ENCODE measurements at regions not wholly inside any gene's neighbourhood (a gene's known extent, or its start where the extent isn't known, plus 50 kb on each side); places are given as distances from the start of the nearest gene placed in this dataset.

DNA sequence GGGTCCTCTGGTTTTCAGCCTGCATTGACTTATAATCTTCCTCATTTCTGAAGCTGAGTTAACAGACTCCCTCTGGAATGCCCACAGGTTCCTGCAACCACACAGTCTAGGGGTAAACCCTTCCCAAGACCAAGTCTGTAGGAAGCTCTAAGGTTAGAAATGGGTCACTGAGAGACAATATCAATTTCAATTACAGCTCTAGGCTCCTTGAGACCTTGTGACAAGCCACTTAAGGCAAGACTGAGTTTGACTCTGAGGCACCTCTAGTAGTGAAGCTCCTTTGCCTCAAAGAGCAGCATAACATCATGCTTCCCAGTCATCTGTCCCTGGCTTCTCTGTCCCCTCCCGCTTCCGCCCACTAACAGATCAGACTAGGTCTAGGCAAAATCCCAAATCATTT lies 333.2 kb upstream of the JARID2 start:
- DNase-seq (no peak), ATAC-seq (no peak)
- Mint-ChIP-seq H3K36me3 (ENCODE audit: low read depth) (no peaks in the 10 kb centered on the region), H3K4me3 (no peak overlapping the region), H3K27me3 (no peaks in the 10 kb centered on the region), H3K4me1 (peaks cover 16% of the 10 kb centered on the region), H3K27ac (no peak overlapping the region)
- no peaks in the 10 kb centered on the region for H3K9me3 ChIP-seq (ENCODE audit: control insufficient read depth, low read length, poor library complexity, severe bottlenecking)

DNA sequence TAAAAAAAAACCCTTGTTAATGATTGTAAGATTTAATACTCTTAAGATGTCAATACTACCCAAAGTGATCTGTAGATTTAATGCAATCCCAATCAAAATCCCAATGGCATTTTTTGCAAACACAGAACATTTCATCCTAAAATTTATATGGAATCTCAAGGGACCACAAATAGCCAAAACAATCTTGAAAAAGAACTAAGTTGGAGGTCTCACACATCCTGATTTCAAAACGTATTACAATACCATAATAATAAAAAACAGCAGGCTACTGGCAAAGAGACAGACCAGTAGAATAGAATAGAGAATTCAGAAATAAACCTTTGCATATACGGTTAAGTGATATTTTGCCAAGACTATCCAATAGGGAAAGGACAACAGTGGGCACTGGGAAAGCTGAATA lies 331.9 kb upstream of the JARID2 start:
- no peak overlapping the region for H3K4me3 Mint-ChIP-seq
- no peak overlapping the region for H3K27ac Mint-ChIP-seq
- ATAC-seq, result no peak
- H3K9me3 ChIP-seq (ENCODE audit: control insufficient read depth, low read length, poor library complexity, severe bottlenecking), result no peaks in the 10 kb centered on the region
- H3K27me3 Mint-ChIP-seq, result no peaks in the 10 kb centered on the region
- no peaks in the 10 kb centered on the region for H3K36me3 Mint-ChIP-seq (ENCODE audit: low read depth)
- H3K4me1 Mint-ChIP-seq, result peaks cover 16% of the 10 kb centered on the region
- no peak for DNase-seq

DNA sequence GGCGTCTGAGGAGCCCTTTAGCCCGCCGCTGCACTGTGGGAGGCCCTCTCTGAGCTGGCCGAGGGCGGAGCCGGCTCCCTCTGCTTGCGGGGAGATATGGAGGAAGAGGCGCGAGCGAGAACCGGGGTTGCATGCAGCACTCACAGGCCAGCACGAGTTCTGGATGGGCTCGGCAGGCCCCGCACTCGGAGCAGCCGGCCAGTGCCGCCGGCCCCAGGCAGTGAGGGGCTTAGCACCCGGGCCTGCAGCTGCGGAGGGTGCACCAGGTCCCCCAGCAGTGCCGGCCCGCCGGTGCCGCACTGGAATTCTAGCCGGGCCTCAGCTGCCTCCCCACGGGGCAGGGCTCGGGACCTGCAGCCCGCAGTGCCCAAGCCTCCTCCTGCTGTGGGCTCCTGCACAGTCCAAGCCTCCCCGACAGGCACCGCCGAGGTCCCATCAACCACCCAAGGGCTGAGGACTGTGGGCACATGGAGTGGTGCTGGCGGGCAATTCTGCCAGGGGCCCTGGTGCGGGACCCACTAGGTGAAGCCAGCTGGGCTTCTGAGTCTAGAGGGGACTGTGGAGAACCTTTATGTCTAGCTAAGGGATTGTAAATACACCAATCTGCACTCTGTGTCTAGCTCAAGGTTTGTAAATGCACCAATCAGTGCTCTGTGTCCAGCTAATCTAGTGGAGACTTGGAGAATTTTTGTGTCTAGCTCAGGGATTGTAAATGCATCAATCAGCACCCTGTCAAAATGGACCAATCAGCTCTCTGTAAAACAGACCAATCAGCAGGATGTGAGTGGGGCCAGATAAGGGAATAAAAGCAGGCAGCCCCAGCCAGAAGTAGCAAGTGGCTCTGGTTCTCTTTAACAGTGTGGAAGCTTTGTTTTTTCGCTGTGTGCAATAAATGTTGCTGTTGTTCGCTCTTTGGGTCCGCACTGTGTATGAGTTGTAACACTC lies 329.7 kb upstream of the JARID2 start:
- ATAC-seq, result no peak

DNA sequence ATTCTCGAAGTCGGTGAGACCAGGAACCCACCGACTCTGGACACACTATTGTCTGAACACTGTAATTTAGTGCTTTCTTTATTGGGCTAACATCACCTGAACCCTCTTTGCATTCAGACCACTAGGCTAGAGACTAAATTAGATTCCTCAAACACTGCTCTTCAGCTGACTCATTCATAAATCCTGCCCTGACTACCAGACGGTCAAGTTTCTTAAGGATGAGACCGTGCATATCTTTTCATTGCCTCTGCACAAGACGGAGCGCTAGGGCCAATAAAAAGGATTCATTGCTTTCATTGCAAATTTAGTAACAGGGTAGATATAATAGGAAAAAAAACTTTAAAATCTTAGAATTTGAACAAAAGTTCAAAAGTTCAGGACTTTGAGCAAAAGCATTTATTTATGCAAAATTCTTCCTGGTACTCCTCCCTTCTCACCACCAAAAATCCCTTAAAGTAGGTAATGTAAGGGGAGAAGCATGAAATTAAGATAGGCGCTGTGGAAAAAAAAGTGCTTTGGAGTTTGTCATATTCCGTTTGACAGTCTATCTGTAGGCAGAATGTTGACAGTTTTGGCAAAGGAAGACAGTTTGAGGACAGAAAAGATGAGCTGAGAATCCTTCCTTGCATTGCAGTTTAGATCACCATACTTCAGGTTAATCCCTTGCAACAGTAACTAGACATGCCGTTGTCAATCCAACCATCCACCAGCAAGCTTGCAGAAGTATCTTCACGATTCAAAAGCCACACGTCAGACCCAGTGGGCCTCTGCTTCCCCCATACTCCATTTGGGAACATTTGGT lies 328.6 kb upstream of the JARID2 start:
- ATAC-seq (no peak), DNase-seq (no peak)
- Mint-ChIP-seq H3K4me1 (no peaks in the 10 kb centered on the region), H3K27ac (no peak overlapping the region), H3K4me3 (no peak overlapping the region), H3K27me3 (no peaks in the 10 kb centered on the region), H3K36me3 (ENCODE audit: low read depth) (no peaks in the 10 kb centered on the region)
- no peaks in the 10 kb centered on the region for H3K9me3 ChIP-seq (ENCODE audit: control insufficient read depth, low read length, poor library complexity, severe bottlenecking)

More for the DNA sequence above, 329.7 kb upstream of the JARID2 start:
- no peaks in the 10 kb centered on the region for H3K9me3 ChIP-seq (ENCODE audit: control insufficient read depth, low read length, poor library complexity, severe bottlenecking)
- no peaks in the 10 kb centered on the region for H3K36me3 Mint-ChIP-seq (ENCODE audit: low read depth)
- no peak overlapping the region for H3K4me3 Mint-ChIP-seq
- peaks cover 6% of the 10 kb centered on the region for H3K4me1 Mint-ChIP-seq
- no peak for DNase-seq
- no peak overlapping the region for H3K27ac Mint-ChIP-seq
- no peaks in the 10 kb centered on the region for H3K27me3 Mint-ChIP-seq

DNA sequence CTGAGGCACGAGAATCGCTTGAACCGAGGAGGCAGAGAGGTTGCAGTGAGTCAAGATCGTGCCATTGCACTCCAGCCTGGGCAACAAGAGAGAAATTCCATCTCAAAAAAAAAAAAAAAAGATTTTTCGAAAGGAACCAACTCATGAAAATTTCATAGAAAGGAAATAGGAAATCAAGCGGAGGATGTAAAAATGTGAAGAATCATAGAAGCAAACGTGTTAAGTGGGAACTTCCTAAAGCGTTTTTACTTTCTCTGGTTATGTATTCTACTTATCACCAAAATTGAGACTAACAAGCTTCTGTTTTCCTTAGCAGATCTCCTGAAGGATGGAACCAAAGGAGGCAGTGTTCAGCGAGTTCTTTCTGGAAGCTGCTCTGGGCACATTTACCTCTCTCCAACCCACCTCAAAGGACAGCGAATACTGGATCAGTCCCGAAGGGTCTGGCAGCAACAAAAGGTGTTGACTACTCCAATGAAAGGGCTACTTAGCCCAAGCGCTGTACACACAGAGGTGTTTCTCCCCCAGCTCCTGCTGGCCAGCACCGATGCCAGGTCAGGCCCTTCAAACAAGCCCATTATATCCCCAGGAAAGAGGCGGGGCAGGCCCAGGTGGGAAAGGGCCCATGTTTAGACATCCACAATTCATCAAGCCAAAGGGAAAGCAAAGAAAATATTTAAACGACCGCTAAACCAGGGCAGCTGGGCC lies 327.5 kb upstream of the JARID2 start:
- no peaks in the 10 kb centered on the region for H3K27me3 Mint-ChIP-seq

GRCh38 chr6:14919038-14919670 lies 326.7 kb upstream of the JARID2 start:
- Mint-ChIP-seq H3K27ac (no peak overlapping the region), H3K36me3 (ENCODE audit: low read depth) (no peaks in the 10 kb centered on the region), H3K4me1 (no peaks in the 10 kb centered on the region), H3K4me3 (no peak overlapping the region), H3K27me3 (no peaks in the 10 kb centered on the region)
- no peaks in the 10 kb centered on the region for H3K9me3 ChIP-seq (ENCODE audit: control insufficient read depth, low read length, poor library complexity, severe bottlenecking)
- no peak for ATAC-seq
- DNase-seq, result no peak

More for the DNA sequence above, 327.5 kb upstream of the JARID2 start:
- DNase-seq (no peak), ATAC-seq (no peak)
- H3K9me3 ChIP-seq (ENCODE audit: control insufficient read depth, low read length, poor library complexity, severe bottlenecking), result no peaks in the 10 kb centered on the region
- Mint-ChIP-seq H3K27ac (no peak overlapping the region), H3K36me3 (ENCODE audit: low read depth) (no peaks in the 10 kb centered on the region), H3K4me3 (no peak overlapping the region), H3K4me1 (no peaks in the 10 kb centered on the region)

- peak overlapping the region; percentile 19 for H3K27ac Mint-ChIP-seq
- DNase-seq (no peak), ATAC-seq (no peak)
- no peaks in the 10 kb centered on the region for H3K27me3 Mint-ChIP-seq
- no peaks in the 10 kb centered on the region for H3K36me3 Mint-ChIP-seq (ENCODE audit: low read depth)
- no peak overlapping the region for H3K4me3 Mint-ChIP-seq
- H3K4me1 Mint-ChIP-seq, result no peaks in the 10 kb centered on the region
- H3K9me3 ChIP-seq (ENCODE audit: control insufficient read depth, low read length, poor library complexity, severe bottlenecking), result no peaks in the 10 kb centered on the region
These were observed 325.6 kb upstream of the JARID2 start for GRCh38 chr6:14920276-14920675.

GRCh38 chr6:14921170-14921569 lies 324.7 kb upstream of the JARID2 start:
- Mint-ChIP-seq H3K4me1 (no peaks in the 10 kb centered on the region), H3K36me3 (ENCODE audit: low read depth) (no peaks in the 10 kb centered on the region), H3K27ac (no peak overlapping the region), H3K4me3 (no peak overlapping the region), H3K27me3 (no peaks in the 10 kb centered on the region)
- H3K9me3 ChIP-seq (ENCODE audit: control insufficient read depth, low read length, poor library complexity, severe bottlenecking), result no peaks in the 10 kb centered on the region
- DNase-seq (no peak), ATAC-seq (no peak)

- H3K4me1 Mint-ChIP-seq, result no peaks in the 10 kb centered on the region
- DNase-seq, result no peak
- no peak overlapping the region for H3K4me3 Mint-ChIP-seq
- no peaks in the 10 kb centered on the region for H3K9me3 ChIP-seq (ENCODE audit: control insufficient read depth, low read length, poor library complexity, severe bottlenecking)
- H3K27me3 Mint-ChIP-seq, result no peaks in the 10 kb centered on the region
- H3K27ac Mint-ChIP-seq, result no peak overlapping the region
- no peak for ATAC-seq
- no peaks in the 10 kb centered on the region for H3K36me3 Mint-ChIP-seq (ENCODE audit: low read depth)
These were observed 323.8 kb upstream of the JARID2 start for GRCh38 chr6:14921878-14922671.

GRCh38 chr6:14922706-14923460 lies 323.0 kb upstream of the JARID2 start:
- no peaks in the 10 kb centered on the region for H3K36me3 Mint-ChIP-seq (ENCODE audit: low read depth)
- H3K27me3 Mint-ChIP-seq, result no peaks in the 10 kb centered on the region
- no peaks in the 10 kb centered on the region for H3K9me3 ChIP-seq (ENCODE audit: control insufficient read depth, low read length, poor library complexity, severe bottlenecking)
- H3K4me1 Mint-ChIP-seq, result no peaks in the 10 kb centered on the region
- DNase-seq (no peak), ATAC-seq (no peak)
- H3K4me3 Mint-ChIP-seq, result no peak overlapping the region
- no peak overlapping the region for H3K27ac Mint-ChIP-seq

DNA sequence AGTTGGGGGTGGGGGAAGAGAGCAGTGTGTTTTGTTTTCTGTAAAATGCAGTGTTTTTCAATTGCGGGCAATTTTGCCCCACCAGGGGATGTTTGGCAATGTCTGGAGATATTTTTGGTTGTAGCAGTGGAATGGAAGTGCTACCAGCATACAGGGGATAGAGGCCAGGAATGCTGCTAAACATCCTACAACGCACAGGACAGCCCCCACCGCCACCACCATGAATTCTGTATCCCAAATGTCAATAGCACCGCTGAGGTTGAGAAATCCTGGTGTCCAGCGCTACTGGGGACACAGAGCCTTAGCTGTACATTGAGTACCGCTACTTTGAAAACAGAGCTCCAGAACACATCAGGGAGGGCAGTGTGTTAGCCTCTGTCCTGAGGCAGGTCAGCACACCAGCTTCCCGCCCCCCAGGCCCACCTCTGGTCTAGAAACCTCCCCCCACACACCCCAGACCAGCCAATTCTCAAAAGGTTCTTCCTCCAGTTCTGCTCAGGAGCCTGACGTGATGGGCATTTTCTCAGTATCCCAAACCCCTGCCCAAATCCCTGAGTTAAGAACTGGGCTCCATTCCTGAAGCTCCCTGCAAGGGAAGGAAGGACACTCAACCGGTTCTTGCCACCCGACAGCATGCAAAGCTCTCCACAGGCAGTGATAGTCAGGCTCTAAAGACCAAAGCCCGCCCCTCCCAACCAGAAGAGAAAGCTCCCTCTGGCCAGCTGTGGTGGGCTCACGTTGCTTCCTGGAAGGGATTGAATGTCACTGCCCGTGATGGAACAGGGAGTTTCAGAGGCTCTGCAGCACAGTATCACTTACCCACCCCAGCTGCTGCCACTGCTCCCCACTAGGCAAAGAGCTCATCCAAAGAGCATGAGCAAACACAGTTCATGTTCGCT lies 321.5 kb upstream of the JARID2 start:
- Mint-ChIP-seq H3K27ac (no peak overlapping the region), H3K27me3 (no peaks in the 10 kb centered on the region), H3K4me1 (peaks cover 2% of the 10 kb centered on the region), H3K4me3 (no peak overlapping the region), H3K36me3 (ENCODE audit: low read depth) (no peaks in the 10 kb centered on the region)
- ATAC-seq (no peak), DNase-seq (no peak)
- H3K9me3 ChIP-seq (ENCODE audit: control insufficient read depth, low read length, poor library complexity, severe bottlenecking), result no peaks in the 10 kb centered on the region
